NT2/D1 (cell line): ENCODE measurements at regions not wholly inside any gene's neighbourhood (a gene's known extent, or its start where the extent isn't known, plus 50 kb on each side); places are given as distances from the start of the nearest gene placed in this dataset.

Experiments used
- YY1 ChIP-seq: IDR thresholded peaks from 2 replicates; pipeline ENCODE4 v1.6.1; 2011; ENCODE audit not compliant: insufficient read length, insufficient read depth
- ZNF274 ChIP-seq: IDR thresholded peaks from 2 replicates; pipeline ENCODE4 v1.6.1; 2011; ENCODE audit warnings: mild to moderate bottlenecking, low read depth, low read length

GRCh38 chr10:108861181-108861754, 1062.0 kb downstream of the XPNPEP1 start:
- TF ChIP-seq YY1 (no peak), ZNF274 (no peak)
